VCaP (cell line): ENCODE measurements at regions not wholly inside any gene's neighbourhood (a gene's known extent, or its start where the extent isn't known, plus 50 kb on each side); places are given as distances from the start of the nearest gene placed in this dataset.
A peak's percentile ranks its signal among the peaks of the same experiment; 100 is the strongest.

Experiments used
- H3K27ac ChIP-seq: fragments of 450-650 bp; 2 replicates; pipeline ENCODE4 v1.5.1; 2017
- CTCF ChIP-seq: fragments of 450-650 bp; conservative IDR thresholded peaks from 2 replicates; pipeline ENCODE4 v1.5.1; 2017; ENCODE audit warnings: mild to moderate bottlenecking, moderate library complexity

GRCh38 chr11:90363739-90364138 is 140.9 kb upstream of the CHORDC1 start:
- no peak for TF ChIP-seq CTCF
- peak overlapping the region; percentile 15; the same call in 1 of the 2 replicates for H3K27ac ChIP-seq

GRCh38 chr11:90355200-90355599 is 132.4 kb upstream of the CHORDC1 start:
- no peak for TF ChIP-seq CTCF
- peak overlapping the region; percentile 62 for H3K27ac ChIP-seq

- no peak for TF ChIP-seq CTCF
- H3K27ac ChIP-seq: no peak overlapping the region
Observed at GRCh38 chr11:90349731-90350130, 126.9 kb upstream of the CHORDC1 start.

- TF ChIP-seq CTCF: no peak
- no peak overlapping the region for H3K27ac ChIP-seq
Observed at GRCh38 chr11:90344546-90344945, 121.7 kb upstream of the CHORDC1 start.

GRCh38 chr11:90343673-90344072 is 120.8 kb upstream of the CHORDC1 start:
- TF ChIP-seq CTCF: no peak
- no peak overlapping the region for H3K27ac ChIP-seq

- no peak overlapping the region for H3K27ac ChIP-seq
- no peak for TF ChIP-seq CTCF
Observed at GRCh38 chr11:90341986-90342385, 119.1 kb upstream of the CHORDC1 start.

GRCh38 chr11:90332415-90332814 is 109.6 kb upstream of the CHORDC1 start:
- H3K27ac ChIP-seq: no peak overlapping the region
- TF ChIP-seq CTCF: no peak

- no peak for TF ChIP-seq CTCF
Observed at GRCh38 chr11:90330632-90331031, 107.8 kb upstream of the CHORDC1 start.

More at GRCh38 chr11:90330632-90331031, 107.8 kb upstream of the CHORDC1 start:
- no peak overlapping the region for H3K27ac ChIP-seq
